Astrocyte (in vitro differentiated cells and primary cell): ENCODE measurements at regions not wholly inside any gene's neighbourhood (a gene's known extent, or its start where the extent isn't known, plus 50 kb on each side); places are given as distances from the start of the nearest gene placed in this dataset.
"Not testable (repeated sequence)": the region's sequence is repeated elsewhere in the genome, so short reads cannot be mapped to it uniquely, and the experiment has no call there.

Experiments used
- EZH2 ChIP-seq: IDR thresholded peaks from 2 replicates; pipeline ENCODE4 v1.6.1; 2012; ENCODE audit warnings: mild to moderate bottlenecking, low read length, inconsistent platforms; ENCODE audit not compliant: insufficient read depth
- TF ChIP-seq, protein P1 (sequence below): IDR thresholded peaks from 2 replicates; pipeline ENCODE4 v1.5.1; 2011; ENCODE audit warnings: low read depth, mild to moderate bottlenecking, inconsistent platforms, low read length, moderate library complexity; ENCODE audit not compliant: insufficient read depth

DNA sequence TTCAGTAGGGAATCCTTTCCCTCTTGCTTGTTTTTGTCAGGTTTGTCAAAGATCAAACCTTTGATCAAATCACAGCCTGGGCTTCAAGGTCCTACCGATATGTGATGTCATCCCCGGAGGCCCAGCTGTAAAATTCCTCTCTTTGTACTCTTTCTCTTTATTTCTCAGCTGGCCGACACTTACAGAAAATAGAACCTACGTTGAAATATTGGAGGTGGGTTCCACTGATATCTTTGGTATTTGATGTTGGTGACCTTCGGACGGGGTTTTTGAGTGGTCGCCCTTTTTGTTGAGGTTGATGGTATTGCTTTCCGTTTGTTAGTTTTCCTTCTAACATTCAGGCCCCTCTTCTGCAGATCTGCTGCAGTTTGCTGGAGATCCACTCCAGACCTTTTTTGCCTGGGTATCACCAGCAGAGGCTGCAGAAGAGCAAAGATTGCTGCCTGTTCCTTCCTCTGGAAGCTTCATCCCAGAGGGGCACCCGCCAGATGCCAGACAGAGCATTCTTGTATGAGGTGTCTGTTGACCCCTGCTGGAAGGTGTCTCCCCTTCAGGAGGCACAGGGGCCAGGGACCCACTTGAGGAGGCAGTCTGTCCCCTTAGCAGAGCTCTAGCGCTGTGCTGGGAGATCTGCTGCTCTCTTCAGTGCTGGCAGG, 316.3 kb downstream of the MAN2A1 start:
- TF ChIP-seq, protein P1, sequence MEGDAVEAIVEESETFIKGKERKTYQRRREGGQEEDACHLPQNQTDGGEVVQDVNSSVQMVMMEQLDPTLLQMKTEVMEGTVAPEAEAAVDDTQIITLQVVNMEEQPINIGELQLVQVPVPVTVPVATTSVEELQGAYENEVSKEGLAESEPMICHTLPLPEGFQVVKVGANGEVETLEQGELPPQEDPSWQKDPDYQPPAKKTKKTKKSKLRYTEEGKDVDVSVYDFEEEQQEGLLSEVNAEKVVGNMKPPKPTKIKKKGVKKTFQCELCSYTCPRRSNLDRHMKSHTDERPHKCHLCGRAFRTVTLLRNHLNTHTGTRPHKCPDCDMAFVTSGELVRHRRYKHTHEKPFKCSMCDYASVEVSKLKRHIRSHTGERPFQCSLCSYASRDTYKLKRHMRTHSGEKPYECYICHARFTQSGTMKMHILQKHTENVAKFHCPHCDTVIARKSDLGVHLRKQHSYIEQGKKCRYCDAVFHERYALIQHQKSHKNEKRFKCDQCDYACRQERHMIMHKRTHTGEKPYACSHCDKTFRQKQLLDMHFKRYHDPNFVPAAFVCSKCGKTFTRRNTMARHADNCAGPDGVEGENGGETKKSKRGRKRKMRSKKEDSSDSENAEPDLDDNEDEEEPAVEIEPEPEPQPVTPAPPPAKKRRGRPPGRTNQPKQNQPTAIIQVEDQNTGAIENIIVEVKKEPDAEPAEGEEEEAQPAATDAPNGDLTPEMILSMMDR: not testable (repeated sequence)
- TF ChIP-seq EZH2: not testable (repeated sequence)
